Heart right ventricle (tissue), 16 donors: ENCODE measurements at regions not wholly inside any gene's neighbourhood (a gene's known extent, or its start where the extent isn't known, plus 50 kb on each side); places are given as distances from the start of the nearest gene placed in this dataset.

ENCODE experiments used
- ATAC-seq, 8 donors: fragments of 200-7000 bp; cut with Tn5 transposase; one replicate each; pipeline ENCODE4 v1.9.1; 2020; ENCODE audit warnings: mild to moderate bottlenecking in 8 of 8, moderate library complexity in 8 of 8, moderate number of reproducible peaks in 1 of 8
- DNase-seq, 2 donors: peaks; one replicate each; pipeline ENCODE4 v3.0.0-alpha.2; 2020
- H3K27ac ChIP-seq, 10 donors: fragments of 200-600 bp; sonication (generic) in 2 of 10; one replicate each; pipeline versions ENCODE4 v1.5.0 to v1.8.0; 2020 to 2022; ENCODE audit warnings: mild to moderate bottlenecking in 3 of 10
- H3K27me3 ChIP-seq, 7 donors: fragments of 200-600 bp; one replicate each; pipeline ENCODE4 v1.8.0; 2021 to 2022; ENCODE audit warnings: mild to moderate bottlenecking in 2 of 7
- H3K36me3 ChIP-seq, 9 donors: fragments of 200-600 bp; sonication (generic) in 1 of 9; one replicate each; pipeline versions ENCODE4 v1.5.0 to v1.8.0; 2020 to 2022; ENCODE audit warnings: mild to moderate bottlenecking in 2 of 9
- H3K4me1 ChIP-seq, 9 donors: fragments of 200-600 bp; sonication (generic) in 1 of 9; one replicate each; pipeline versions ENCODE4 v1.5.0 to v1.8.0; 2020 to 2022; ENCODE audit warnings: mild to moderate bottlenecking in 4 of 9
- H3K4me3 ChIP-seq, 10 donors: fragments of 200-600 bp; sonication (generic) in 2 of 10; one replicate each; pipeline versions ENCODE4 v1.5.0 to v1.8.0; 2020 to 2022; ENCODE audit warnings: mild to moderate bottlenecking in 7 of 10, moderate library complexity in 2 of 10
- H3K9me3 ChIP-seq, 11 donors: fragments of 200-600 bp in 10 of 11; sonication (generic) in 2 of 11; one replicate each; pipeline versions ENCODE4 v1.5.0 to v1.8.0; 2013 to 2022; ENCODE audit warnings: mild to moderate bottlenecking in 2 of 11, control low read depth in 1 of 11, moderate library complexity in 1 of 11
- WGBS, 2 donors: extraction: QIAGEN DNeasy Blood & Tissue Kit; methylation state at CpG; one replicate each; pipeline ENCODE4 v1.1.7; 2013; ENCODE audit warnings: inconsistent platforms in 1 of 2; 5-methylcytosine and 5-hydroxymethylcytosine counted together
- intact Hi-C, 10 donors: fragments of 100-400 bp; cut with DNase I; formaldehyde crosslinking; loops; one replicate each; pipeline versions ENCODE4 v1.11.1 to v1.14.2; 2022
- TF ChIP-seq, protein P1 (sequence below), 9 donors: fragments of 200-600 bp; sonication (generic) in 2 of 9; IDR thresholded peaks; one replicate each; pipeline versions ENCODE4 v1.5.0 to v1.8.0; 2021 to 2022; ENCODE audit warnings: antibody characterized with exemption in 9 of 9, mild to moderate bottlenecking in 5 of 9, moderate library complexity in 1 of 9
- donor health status: Arrhythmogenic right ventricular cardiomyopathy.
- donor health status: ischemic (EF 13 %, LVEDD 7.1; RV severe dilation, severe dysfunction).
- donor health status: healthy with polysubstance abuse.
- donor health status: DM: no; HTN: yes; CAD: no.
- donor health status: DM: no; HTN: no; CAD: no.
- donor health status: ischemic (EF 25% LVEDD 6.9; RV normal size, moderate dysfunction).
- donor health status: ischemic (EF 25% LVEDD 5.7; RV mildly dilated, moderate dysfunction).
- donor health status: healthy.
- donor health status: DM: yes; HTN: yes; CAD: no.
- donor health status: Ischemic cardiomyopathy.
- donor health status: ischemic (EF 35%, LVEDD 5.7; RV mildly dilated, moderate dysfunction).
- donor health status: nonischemic (EF 11% LVEDD 7.7; RV severe dilation, severe dysfunction).
- donor health status: DM: yes; HTN: yes; CAD: no.
- donor health status: PGD.
- donor health status: ischemic (EF 29% LVEDD 5.4; RV normal size, mild dysfunction).
- donor health status: nonischemic (EF 23%, LVEDD 6.1; RV moderate dilation, normal function).

DNA sequence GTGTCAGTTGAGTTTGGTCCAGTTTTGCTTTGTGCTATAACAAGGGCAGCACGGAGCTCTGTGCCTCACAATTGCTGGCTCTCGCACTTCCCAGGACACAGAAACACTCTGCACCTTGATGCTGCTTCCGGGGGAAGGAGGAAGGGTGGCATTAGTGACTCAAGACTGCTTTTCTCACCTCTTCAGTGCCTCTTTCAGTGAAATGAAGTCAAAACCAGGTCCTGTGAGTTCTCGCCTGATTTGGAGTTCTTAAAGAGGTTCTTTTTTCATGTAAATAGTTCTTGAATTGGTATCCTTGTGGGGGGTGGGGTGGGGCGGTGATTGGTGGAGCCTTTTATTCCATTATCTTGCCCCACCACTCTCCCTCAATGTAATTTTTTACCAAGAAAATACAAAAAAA, 91.5 kb upstream of the MYT1L start:
- H3K4me3 ChIP-seq = no peak overlapping the region
- H3K9me3 ChIP-seq = no peaks in the 10 kb centered on the region
- no peaks in the 10 kb centered on the region for H3K36me3 ChIP-seq
- H3K27me3 ChIP-seq = peaks cover 0 to 12% (median 0%) of the 10 kb centered on the region in 7 donors
- H3K4me1 ChIP-seq = no peaks in the 10 kb centered on the region
- 56 to 57% methylated on average over 5 of the region's 5 CpGs for WGBS, 2 donors
- TF ChIP-seq, protein P1, sequence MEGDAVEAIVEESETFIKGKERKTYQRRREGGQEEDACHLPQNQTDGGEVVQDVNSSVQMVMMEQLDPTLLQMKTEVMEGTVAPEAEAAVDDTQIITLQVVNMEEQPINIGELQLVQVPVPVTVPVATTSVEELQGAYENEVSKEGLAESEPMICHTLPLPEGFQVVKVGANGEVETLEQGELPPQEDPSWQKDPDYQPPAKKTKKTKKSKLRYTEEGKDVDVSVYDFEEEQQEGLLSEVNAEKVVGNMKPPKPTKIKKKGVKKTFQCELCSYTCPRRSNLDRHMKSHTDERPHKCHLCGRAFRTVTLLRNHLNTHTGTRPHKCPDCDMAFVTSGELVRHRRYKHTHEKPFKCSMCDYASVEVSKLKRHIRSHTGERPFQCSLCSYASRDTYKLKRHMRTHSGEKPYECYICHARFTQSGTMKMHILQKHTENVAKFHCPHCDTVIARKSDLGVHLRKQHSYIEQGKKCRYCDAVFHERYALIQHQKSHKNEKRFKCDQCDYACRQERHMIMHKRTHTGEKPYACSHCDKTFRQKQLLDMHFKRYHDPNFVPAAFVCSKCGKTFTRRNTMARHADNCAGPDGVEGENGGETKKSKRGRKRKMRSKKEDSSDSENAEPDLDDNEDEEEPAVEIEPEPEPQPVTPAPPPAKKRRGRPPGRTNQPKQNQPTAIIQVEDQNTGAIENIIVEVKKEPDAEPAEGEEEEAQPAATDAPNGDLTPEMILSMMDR (IDR thresholded peaks at IDR 0.05) = no peak
- intact Hi-C loops = no loop called here
- ATAC-seq (no peak), DNase-seq (no peak)
- no peak overlapping the region for H3K27ac ChIP-seq

DNA sequence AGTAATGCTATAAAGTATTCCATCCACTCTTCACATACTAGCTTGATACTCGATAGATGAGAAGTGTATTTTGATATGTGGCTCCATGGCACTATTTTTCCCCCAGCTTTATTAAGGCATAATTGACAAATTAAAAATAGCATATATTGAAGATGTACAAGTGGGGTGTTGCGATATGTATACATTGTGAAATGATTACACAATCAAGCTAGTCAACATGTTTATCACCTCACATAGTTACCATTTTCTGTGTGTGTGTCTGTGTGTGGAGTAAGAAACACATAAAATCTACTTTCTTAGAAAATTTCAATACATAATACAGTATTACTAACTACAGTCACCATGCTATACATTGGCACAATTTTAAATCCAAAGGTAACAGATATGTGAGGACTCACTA, 82.5 kb upstream of the MYT1L start:
- no peak overlapping the region for H3K27ac ChIP-seq
- H3K4me1 ChIP-seq = no peaks in the 10 kb centered on the region
- WGBS, 2 donors = 91 to 92% methylated on average over 2 of the region's 2 CpGs
- ATAC-seq (no peak), DNase-seq (no peak)
- no peaks in the 10 kb centered on the region for H3K27me3 ChIP-seq
- H3K4me3 ChIP-seq = no peak overlapping the region
- H3K9me3 ChIP-seq = no peaks in the 10 kb centered on the region
- intact Hi-C loops = no loop called here
- TF ChIP-seq, protein P1 (IDR thresholded peaks at IDR 0.05) = no peak
- no peaks in the 10 kb centered on the region for H3K36me3 ChIP-seq

DNA sequence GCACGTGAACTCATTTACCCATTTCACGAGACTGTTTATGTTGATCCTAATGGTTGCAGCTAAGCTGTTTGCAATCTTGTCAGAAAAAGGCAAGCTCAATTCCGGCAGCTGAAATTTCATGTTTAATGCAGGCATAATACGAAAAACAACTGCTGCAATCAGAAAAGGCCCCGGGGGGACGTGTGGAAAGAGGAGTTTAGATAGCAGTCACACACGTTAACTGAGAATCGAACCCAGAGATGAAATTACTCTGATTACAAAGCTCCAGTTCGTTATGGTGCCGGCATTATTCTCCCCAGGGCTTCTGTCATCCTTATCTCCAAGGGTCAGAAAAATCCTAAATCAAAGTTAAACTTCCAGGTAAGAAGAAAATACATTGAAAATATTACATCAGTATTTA, 79.9 kb upstream of the MYT1L start:
- no peaks in the 10 kb centered on the region for H3K36me3 ChIP-seq
- H3K27ac ChIP-seq = no peak overlapping the region
- DNase-seq = no peak
- intact Hi-C loops = no loop called here
- WGBS, 2 donors = 67 to 71% methylated on average over 10 of the region's 10 CpGs
- H3K4me3 ChIP-seq = no peak overlapping the region
- TF ChIP-seq, protein P1 (IDR thresholded peaks at IDR 0.05) = no peak
- H3K27me3 ChIP-seq = no peaks in the 10 kb centered on the region
- ATAC-seq = no peak
- peaks cover 0 to 12% (median 6%) of the 10 kb centered on the region in 11 donors for H3K9me3 ChIP-seq
- H3K4me1 ChIP-seq = no peaks in the 10 kb centered on the region

DNA sequence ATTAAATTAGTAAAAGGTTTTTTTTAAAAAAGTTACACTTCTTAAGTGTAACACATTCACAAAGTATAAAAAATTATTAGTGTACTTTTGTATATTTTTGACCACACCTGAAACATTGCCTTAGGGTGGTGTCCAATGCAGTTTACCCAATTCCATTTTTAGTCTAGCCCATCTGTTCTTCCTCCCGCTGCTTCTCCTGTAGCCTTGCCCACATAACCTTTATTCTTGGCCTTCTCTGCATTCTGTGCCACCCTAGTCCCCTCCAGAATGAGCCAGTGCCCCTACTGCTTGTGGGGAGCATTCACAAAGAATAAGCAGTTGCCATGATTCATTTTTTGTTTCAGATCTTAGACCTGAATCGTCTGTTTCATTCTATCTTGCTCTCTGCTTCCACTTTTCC, 78.4 kb upstream of the MYT1L start:
- Histone ChIP-seq H3K27me3 (no peaks in the 10 kb centered on the region), H3K9me3 (peaks cover 0 to 26% (median 13%) of the 10 kb centered on the region in 11 donors), H3K36me3 (no peaks in the 10 kb centered on the region), H3K27ac (no peak overlapping the region), H3K4me3 (no peak overlapping the region), H3K4me1 (no peaks in the 10 kb centered on the region)
- 75 to 80% methylated on average over 2 of the region's 2 CpGs for WGBS, 2 donors
- ATAC-seq (no peak), DNase-seq (no peak)
- intact Hi-C loops = no loop called here
- TF ChIP-seq, protein P1 (IDR thresholded peaks at IDR 0.05) = no peak

DNA sequence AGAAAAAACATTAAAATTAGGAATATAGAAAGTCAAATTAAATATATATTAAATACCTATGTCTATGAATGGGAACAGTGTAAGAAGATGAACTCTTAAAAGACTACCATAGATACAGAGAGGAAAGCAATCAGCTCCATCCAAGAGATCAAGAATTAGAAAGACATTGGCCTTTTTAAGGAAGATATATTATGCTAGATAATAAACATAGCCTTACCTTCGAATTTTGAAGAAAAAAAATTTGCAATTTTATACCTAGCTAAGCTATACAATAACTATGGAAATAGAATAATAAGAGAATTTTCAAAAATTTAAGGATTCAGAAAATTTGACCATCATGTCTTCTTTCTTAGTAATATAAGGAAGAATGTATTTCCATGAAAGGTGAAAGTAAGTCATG, 74.7 kb upstream of the MYT1L start:
- H3K27me3 ChIP-seq = no peaks in the 10 kb centered on the region
- no peaks in the 10 kb centered on the region for H3K4me1 ChIP-seq
- DNase-seq (no peak), ATAC-seq (no peak)
- TF ChIP-seq, protein P1 (IDR thresholded peaks at IDR 0.05) = no peak
- no peak overlapping the region for H3K4me3 ChIP-seq
- WGBS, 2 donors = 60 to 65% methylated on average over 1 of the region's 1 CpG
- H3K36me3 ChIP-seq = no peaks in the 10 kb centered on the region
- peaks cover 0 to 26% (median 13%) of the 10 kb centered on the region in 11 donors for H3K9me3 ChIP-seq
- intact Hi-C loops = no loop called here
- H3K27ac ChIP-seq = no peak overlapping the region
